GM23338 (cell line): ENCODE measurements at regions not wholly inside any gene's neighbourhood (a gene's known extent, or its start where the extent isn't known, plus 50 kb on each side); places are given as distances from the start of the nearest gene placed in this dataset.

Experiments
- ATAC-seq: fragments of 200-7000 bp; cut with Tn5 transposase; 3 replicates; pipeline ENCODE4 v1.9.1; 2020
- DNase-seq: peaks from one replicate; pipeline ENCODE4 v3.0.0-alpha.2; 2015; ENCODE audit warnings: low spot score
- H2AFZ ChIP-seq: fragments of 200-600 bp; sonication (generic); 2 replicates; pipeline ENCODE4 v1.8.0; 2016; ENCODE audit warnings: antibody characterized with exemption, mild to moderate bottlenecking, moderate library complexity
- H3F3A ChIP-seq: fragments of 200-600 bp; sonication (generic); replicated peaks from 2 replicates; pipeline ENCODE4 v1.8.0; 2017; ENCODE audit warnings: antibody characterized with exemption, mixed run types, low read depth
- H3K27ac ChIP-seq: fragments of 200-600 bp; sonication (generic); 2 replicates; pipeline ENCODE4 v1.6.1; 2016; ENCODE audit warnings: low read depth
- H3K27me3 ChIP-seq: fragments of 200-600 bp; sonication (generic); 2 replicates; pipeline ENCODE4 v1.8.0; 2016; ENCODE audit warnings: mild to moderate bottlenecking, mixed run types, moderate library complexity; ENCODE audit not compliant: insufficient read depth
- H3K36me3 ChIP-seq: fragments of 200-600 bp; sonication (generic); 2 replicates; pipeline ENCODE4 v1.8.0; 2016; ENCODE audit warnings: mild to moderate bottlenecking; ENCODE audit not compliant: insufficient read depth
- H3K4me1 ChIP-seq: fragments of 200-600 bp; sonication (generic); 2 replicates; pipeline ENCODE4 v1.8.0; 2016; ENCODE audit warnings: mild to moderate bottlenecking, moderate library complexity; ENCODE audit not compliant: insufficient read depth
- H3K4me2 ChIP-seq: fragments of 200-600 bp; sonication (generic); 2 replicates; pipeline ENCODE4 v1.7.1; 2017; ENCODE audit warnings: mixed run types
- H3K4me3 ChIP-seq: fragments of 200-600 bp; sonication (generic); 2 replicates; pipeline ENCODE4 v1.6.1; 2016; ENCODE audit warnings: mixed run types
- H3K79me2 ChIP-seq: fragments of 200-600 bp; sonication (generic); replicated peaks from 2 replicates; pipeline ENCODE4 v1.8.0; 2017; ENCODE audit warnings: mild to moderate bottlenecking; ENCODE audit not compliant: insufficient read depth
- H3K9me2 ChIP-seq: fragments of 200-600 bp; sonication (generic); 2 replicates; pipeline ENCODE4 v1.8.0; 2017; ENCODE audit not compliant: insufficient read depth
- H4K20me1 ChIP-seq: fragments of 200-600 bp; sonication (generic); replicated peaks from 2 replicates; pipeline ENCODE4 v1.8.0; 2017; ENCODE audit warnings: mild to moderate bottlenecking; ENCODE audit not compliant: insufficient read depth
- H3K27ac Mint-ChIP-seq: 2 replicates; pipeline ENCODE4 v1.8.0; 2020; ENCODE audit warnings: inconsistent platforms, mild to moderate bottlenecking, moderate library complexity, mixed read lengths
- H3K27me3 Mint-ChIP-seq: 3 replicates; pipeline ENCODE4 v1.8.0; 2022; ENCODE audit warnings: low read depth, mild to moderate bottlenecking, moderate library complexity, mixed read lengths, inconsistent platforms; ENCODE audit not compliant: insufficient read depth, poor library complexity
- H3K36me3 Mint-ChIP-seq: 3 replicates; pipeline ENCODE4 v1.8.0; 2021; ENCODE audit warnings: low read depth, mild to moderate bottlenecking, inconsistent platforms, moderate library complexity, mixed read lengths
- H3K4me1 Mint-ChIP-seq: 3 replicates; pipeline ENCODE4 v1.8.0; 2020; ENCODE audit warnings: mild to moderate bottlenecking, inconsistent platforms, mixed read lengths
- H3K4me3 Mint-ChIP-seq: 3 replicates; pipeline ENCODE4 v1.8.0; 2021; ENCODE audit warnings: moderate library complexity, mild to moderate bottlenecking, inconsistent platforms, mixed read lengths
- H3K9me3 Mint-ChIP-seq: 3 replicates; pipeline ENCODE4 v1.8.0; 2020; ENCODE audit warnings: moderate library complexity, mild to moderate bottlenecking, inconsistent platforms, mixed read lengths
- CREB1 ChIP-seq: fragments of 250-450 bp; sonication (Bioruptor Pico); IDR thresholded peaks from 2 replicates; pipeline ENCODE4 v1.5.0; 2020; ENCODE audit warnings: low read depth, mild to moderate bottlenecking, moderate library complexity
- EZH2 ChIP-seq: fragments of 200-600 bp; sonication (generic); IDR thresholded peaks from one replicate; pipeline ENCODE4 v1.8.0; 2017; ENCODE audit warnings: antibody characterized with exemption, mild to moderate bottlenecking, low read depth; ENCODE audit not compliant: unreplicated experiment
- EZH2phosphoT487 ChIP-seq: fragments of 200-600 bp; sonication (generic); IDR thresholded peaks from one replicate; pipeline ENCODE4 v1.8.1; 2018; ENCODE audit warnings: antibody characterized with exemption; ENCODE audit not compliant: unreplicated experiment
- JUNB ChIP-seq: IDR thresholded peaks from one replicate; pipeline ENCODE4 v1.6.1; 2016; ENCODE audit warnings: antibody characterized with exemption; ENCODE audit not compliant: unreplicated experiment
- NANOG ChIP-seq: IDR thresholded peaks from 2 replicates; pipeline ENCODE4 v1.6.1; 2016; ENCODE audit warnings: antibody characterized with exemption, borderline replicate concordance
- POLR2AphosphoS5 ChIP-seq: IDR thresholded peaks from 2 replicates; pipeline ENCODE4 v1.6.1; 2016; ENCODE audit warnings: antibody characterized with exemption, low read depth
- STAT1 ChIP-seq: IDR thresholded peaks from one replicate; pipeline ENCODE4 v1.6.1; 2016; ENCODE audit warnings: antibody characterized with exemption; ENCODE audit not compliant: unreplicated experiment
- TF ChIP-seq, protein P1 (sequence below): fragments of 250-450 bp; sonication (Bioruptor Pico); IDR thresholded peaks from 2 replicates; pipeline ENCODE4 v1.5.0; 2020; ENCODE audit warnings: mild to moderate bottlenecking, moderate library complexity
- TF ChIP-seq, protein P2 (sequence below): IDR thresholded peaks from 2 replicates; pipeline ENCODE4 v1.6.1; 2016; ENCODE audit warnings: antibody characterized with exemption
- TF ChIP-seq, protein P3 (sequence below): IDR thresholded peaks from one replicate; pipeline ENCODE4 v1.6.1; 2018; ENCODE audit warnings: antibody characterized with exemption; ENCODE audit not compliant: unreplicated experiment

DNA sequence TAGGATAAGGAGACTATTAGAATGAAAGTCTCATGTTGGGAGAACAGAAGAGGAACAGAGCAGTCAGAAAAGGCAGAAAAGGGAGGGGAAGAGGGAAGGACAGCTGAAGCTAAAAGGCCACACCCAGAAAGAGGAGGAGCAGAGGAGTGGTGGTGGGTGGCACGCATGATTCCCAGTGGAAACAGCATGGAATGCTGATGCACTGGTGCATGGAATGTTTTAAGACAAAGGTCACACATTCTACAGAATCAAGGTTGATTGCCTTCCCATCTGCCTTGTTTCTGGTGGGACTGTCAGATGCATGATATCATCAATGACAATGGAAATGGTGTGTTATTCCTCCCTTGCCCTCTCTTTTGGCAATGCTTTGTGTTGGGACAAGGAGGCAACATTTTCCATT lies 285.4 kb upstream of the MKI67 start:
- no peak overlapping the region for H3K4me3 Mint-ChIP-seq
- H2AFZ ChIP-seq = no peak overlapping the region; the same call in 1 of the 2 replicates
- no peaks in the 10 kb centered on the region for H3K9me2 ChIP-seq
- H3K27me3 ChIP-seq = no peaks in the 10 kb centered on the region
- TF ChIP-seq, protein P1, sequence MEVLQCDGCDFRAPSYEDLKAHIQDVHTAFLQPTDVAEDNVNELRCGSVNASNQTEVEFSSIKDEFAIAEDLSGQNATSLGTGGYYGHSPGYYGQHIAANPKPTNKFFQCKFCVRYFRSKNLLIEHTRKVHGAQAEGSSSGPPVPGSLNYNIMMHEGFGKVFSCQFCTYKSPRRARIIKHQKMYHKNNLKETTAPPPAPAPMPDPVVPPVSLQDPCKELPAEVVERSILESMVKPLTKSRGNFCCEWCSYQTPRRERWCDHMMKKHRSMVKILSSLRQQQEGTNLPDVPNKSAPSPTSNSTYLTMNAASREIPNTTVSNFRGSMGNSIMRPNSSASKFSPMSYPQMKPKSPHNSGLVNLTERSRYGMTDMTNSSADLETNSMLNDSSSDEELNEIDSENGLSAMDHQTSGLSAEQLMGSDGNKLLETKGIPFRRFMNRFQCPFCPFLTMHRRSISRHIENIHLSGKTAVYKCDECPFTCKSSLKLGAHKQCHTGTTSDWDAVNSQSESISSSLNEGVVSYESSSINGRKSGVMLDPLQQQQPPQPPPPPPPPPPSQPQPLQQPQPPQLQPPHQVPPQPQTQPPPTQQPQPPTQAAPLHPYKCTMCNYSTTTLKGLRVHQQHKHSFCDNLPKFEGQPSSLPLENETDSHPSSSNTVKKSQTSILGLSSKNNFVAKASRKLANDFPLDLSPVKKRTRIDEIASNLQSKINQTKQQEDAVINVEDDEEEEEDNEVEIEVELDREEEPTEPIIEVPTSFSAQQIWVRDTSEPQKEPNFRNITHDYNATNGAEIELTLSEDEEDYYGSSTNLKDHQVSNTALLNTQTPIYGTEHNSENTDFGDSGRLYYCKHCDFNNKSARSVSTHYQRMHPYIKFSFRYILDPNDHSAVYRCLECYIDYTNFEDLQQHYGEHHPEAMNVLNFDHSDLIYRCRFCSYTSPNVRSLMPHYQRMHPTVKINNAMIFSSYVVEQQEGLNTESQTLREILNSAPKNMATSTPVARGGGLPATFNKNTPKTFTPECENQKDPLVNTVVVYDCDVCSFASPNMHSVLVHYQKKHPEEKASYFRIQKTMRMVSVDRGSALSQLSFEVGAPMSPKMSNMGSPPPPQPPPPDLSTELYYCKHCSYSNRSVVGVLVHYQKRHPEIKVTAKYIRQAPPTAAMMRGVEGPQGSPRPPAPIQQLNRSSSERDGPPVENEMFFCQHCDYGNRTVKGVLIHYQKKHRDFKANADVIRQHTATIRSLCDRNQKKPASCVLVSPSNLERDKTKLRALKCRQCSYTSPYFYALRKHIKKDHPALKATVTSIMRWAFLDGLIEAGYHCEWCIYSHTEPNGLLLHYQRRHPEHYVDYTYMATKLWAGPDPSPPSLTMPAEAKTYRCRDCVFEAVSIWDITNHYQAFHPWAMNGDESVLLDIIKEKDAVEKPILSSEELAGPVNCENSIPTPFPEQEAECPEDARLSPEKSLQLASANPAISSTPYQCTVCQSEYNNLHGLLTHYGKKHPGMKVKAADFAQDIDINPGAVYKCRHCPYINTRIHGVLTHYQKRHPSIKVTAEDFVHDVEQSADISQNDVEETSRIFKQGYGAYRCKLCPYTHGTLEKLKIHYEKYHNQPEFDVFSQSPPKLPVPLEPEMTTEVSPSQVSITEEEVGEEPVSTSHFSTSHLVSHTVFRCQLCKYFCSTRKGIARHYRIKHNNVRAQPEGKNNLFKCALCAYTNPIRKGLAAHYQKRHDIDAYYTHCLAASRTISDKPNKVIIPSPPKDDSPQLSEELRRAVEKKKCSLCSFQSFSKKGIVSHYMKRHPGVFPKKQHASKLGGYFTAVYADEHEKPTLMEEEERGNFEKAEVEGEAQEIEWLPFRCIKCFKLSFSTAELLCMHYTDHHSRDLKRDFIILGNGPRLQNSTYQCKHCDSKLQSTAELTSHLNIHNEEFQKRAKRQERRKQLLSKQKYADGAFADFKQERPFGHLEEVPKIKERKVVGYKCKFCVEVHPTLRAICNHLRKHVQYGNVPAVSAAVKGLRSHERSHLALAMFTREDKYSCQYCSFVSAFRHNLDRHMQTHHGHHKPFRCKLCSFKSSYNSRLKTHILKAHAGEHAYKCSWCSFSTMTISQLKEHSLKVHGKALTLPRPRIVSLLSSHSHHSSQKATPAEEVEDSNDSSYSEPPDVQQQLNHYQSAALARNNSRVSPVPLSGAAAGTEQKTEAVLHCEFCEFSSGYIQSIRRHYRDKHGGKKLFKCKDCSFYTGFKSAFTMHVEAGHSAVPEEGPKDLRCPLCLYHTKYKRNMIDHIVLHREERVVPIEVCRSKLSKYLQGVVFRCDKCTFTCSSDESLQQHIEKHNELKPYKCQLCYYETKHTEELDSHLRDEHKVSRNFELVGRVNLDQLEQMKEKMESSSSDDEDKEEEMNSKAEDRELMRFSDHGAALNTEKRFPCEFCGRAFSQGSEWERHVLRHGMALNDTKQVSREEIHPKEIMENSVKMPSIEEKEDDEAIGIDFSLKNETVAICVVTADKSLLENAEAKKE (CRISPR knock-in tag) = no peak
- TF ChIP-seq JUNB (no peak), STAT1 (no peak), POLR2AphosphoS5 (no peak)
- TF ChIP-seq, protein P2, sequence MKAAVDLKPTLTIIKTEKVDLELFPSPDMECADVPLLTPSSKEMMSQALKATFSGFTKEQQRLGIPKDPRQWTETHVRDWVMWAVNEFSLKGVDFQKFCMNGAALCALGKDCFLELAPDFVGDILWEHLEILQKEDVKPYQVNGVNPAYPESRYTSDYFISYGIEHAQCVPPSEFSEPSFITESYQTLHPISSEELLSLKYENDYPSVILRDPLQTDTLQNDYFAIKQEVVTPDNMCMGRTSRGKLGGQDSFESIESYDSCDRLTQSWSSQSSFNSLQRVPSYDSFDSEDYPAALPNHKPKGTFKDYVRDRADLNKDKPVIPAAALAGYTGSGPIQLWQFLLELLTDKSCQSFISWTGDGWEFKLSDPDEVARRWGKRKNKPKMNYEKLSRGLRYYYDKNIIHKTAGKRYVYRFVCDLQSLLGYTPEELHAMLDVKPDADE = no peak
- H3K27ac ChIP-seq = no peak overlapping the region
- no peaks in the 10 kb centered on the region; the same call in 2 of the 3 replicates for H3K9me3 Mint-ChIP-seq
- no peaks in the 10 kb centered on the region for H3F3A ChIP-seq
- no peaks in the 10 kb centered on the region for H3K79me2 ChIP-seq
- no peaks in the 10 kb centered on the region for H3K36me3 ChIP-seq
- no peak overlapping the region for H3K27ac Mint-ChIP-seq
- ATAC-seq (no peak), DNase-seq (peak; percentile 38)
- H3K4me2 ChIP-seq = no peak overlapping the region
- 0 out of 2 replicates have a peak, but pooled peaks cover 5% of the 10 kb centered on the region for H3K4me1 ChIP-seq
- peaks cover 19% of the 10 kb centered on the region for H3K4me1 Mint-ChIP-seq
- no peaks in the 10 kb centered on the region; the same call in 1 of the 3 replicates for H3K36me3 Mint-ChIP-seq
- no peaks in the 10 kb centered on the region for H4K20me1 ChIP-seq
- H3K27me3 Mint-ChIP-seq = no peaks in the 10 kb centered on the region
- H3K4me3 ChIP-seq = no peak overlapping the region

DNA sequence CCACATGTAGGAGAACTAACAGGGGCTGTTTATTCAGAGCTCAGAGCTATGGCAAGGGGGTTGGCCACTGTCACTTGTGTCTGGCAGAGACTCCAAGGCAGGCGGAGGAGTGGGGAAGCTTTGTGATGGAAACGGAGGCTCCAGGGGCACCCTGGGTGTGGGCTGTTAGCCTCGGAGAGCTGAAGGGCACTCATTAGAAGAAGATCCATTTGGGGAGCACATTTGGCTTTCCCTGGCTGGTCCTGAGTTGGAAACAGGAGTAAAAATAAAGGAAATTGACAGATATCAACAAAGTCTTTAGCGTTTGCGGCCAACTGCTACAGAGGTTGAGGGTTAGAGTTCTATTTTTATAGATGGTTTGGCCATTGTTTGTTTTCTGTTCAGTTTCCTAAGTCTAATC lies 288.3 kb upstream of the MKI67 start:
- ATAC-seq (peak; percentile 42; the same call in 2 of the 3 replicates), DNase-seq (no peak)
- Histone ChIP-seq H3F3A (no peaks in the 10 kb centered on the region), H3K27me3 (no peaks in the 10 kb centered on the region), H3K36me3 (no peaks in the 10 kb centered on the region), H3K4me3 (no peak overlapping the region), H3K79me2 (no peaks in the 10 kb centered on the region), H2AFZ (no peak overlapping the region), H3K9me2 (no peaks in the 10 kb centered on the region), H3K4me1 (0 out of 2 replicates have a peak, but pooled peaks cover 5% of the 10 kb centered on the region), H4K20me1 (no peaks in the 10 kb centered on the region), H3K4me2 (no peak overlapping the region), H3K27ac (no peak overlapping the region)
- H3K4me1 Mint-ChIP-seq = peaks cover 19% of the 10 kb centered on the region
- H3K36me3 Mint-ChIP-seq = no peaks in the 10 kb centered on the region; the same call in 1 of the 3 replicates
- no peaks in the 10 kb centered on the region; the same call in 2 of the 3 replicates for H3K9me3 Mint-ChIP-seq
- H3K27me3 Mint-ChIP-seq = no peaks in the 10 kb centered on the region
- no peak overlapping the region for H3K27ac Mint-ChIP-seq
- no peak overlapping the region for H3K4me3 Mint-ChIP-seq
- TF ChIP-seq CREB1 (CRISPR knock-in tag) = no peak
- TF ChIP-seq, protein P2 = no peak
- TF ChIP-seq EZH2phosphoT487 = no peak
- no peak for TF ChIP-seq NANOG
- no peak for TF ChIP-seq EZH2
- no peak for TF ChIP-seq POLR2AphosphoS5
- TF ChIP-seq, protein P3, sequence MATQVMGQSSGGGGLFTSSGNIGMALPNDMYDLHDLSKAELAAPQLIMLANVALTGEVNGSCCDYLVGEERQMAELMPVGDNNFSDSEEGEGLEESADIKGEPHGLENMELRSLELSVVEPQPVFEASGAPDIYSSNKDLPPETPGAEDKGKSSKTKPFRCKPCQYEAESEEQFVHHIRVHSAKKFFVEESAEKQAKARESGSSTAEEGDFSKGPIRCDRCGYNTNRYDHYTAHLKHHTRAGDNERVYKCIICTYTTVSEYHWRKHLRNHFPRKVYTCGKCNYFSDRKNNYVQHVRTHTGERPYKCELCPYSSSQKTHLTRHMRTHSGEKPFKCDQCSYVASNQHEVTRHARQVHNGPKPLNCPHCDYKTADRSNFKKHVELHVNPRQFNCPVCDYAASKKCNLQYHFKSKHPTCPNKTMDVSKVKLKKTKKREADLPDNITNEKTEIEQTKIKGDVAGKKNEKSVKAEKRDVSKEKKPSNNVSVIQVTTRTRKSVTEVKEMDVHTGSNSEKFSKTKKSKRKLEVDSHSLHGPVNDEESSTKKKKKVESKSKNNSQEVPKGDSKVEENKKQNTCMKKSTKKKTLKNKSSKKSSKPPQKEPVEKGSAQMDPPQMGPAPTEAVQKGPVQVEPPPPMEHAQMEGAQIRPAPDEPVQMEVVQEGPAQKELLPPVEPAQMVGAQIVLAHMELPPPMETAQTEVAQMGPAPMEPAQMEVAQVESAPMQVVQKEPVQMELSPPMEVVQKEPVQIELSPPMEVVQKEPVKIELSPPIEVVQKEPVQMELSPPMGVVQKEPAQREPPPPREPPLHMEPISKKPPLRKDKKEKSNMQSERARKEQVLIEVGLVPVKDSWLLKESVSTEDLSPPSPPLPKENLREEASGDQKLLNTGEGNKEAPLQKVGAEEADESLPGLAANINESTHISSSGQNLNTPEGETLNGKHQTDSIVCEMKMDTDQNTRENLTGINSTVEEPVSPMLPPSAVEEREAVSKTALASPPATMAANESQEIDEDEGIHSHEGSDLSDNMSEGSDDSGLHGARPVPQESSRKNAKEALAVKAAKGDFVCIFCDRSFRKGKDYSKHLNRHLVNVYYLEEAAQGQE = no peak
